Cardiac fibroblast (primary cell): ENCODE measurements at regions not wholly inside any gene's neighbourhood (a gene's known extent, or its start where the extent isn't known, plus 50 kb on each side); places are given as distances from the start of the nearest gene placed in this dataset.
A peak's percentile ranks its signal among the peaks of the same experiment; 100 is the strongest.

ENCODE experiments used
- DNase-seq, 2 donors: peaks; one replicate each; pipeline versions ENCODE4 v3.0.0 to v3.0.0-alpha.2; 2010; ENCODE audit warnings: low read depth in 2 of 2
- H3K4me3 ChIP-seq, 2 donors: replicated peaks in 1 of 2; 1 replicate in 1 of 2; 2 replicates in 1 of 2; pipeline ENCODE4 v1.5.1; 2011; ENCODE audit warnings: low read depth in 2 of 2, low read length in 2 of 2, mild to moderate bottlenecking in 2 of 2, moderate library complexity in 1 of 2
- TF ChIP-seq, protein P1 (sequence below): IDR thresholded peaks from one replicate; pipeline ENCODE4 v1.5.1; 2011; ENCODE audit warnings: low read depth, mild to moderate bottlenecking, low read length, inconsistent platforms

GRCh38 chr19:30703645-30704044 is 331.5 kb downstream of the ZNF536 start:
- H3K4me3 ChIP-seq = no peak overlapping the region
- TF ChIP-seq, protein P1, sequence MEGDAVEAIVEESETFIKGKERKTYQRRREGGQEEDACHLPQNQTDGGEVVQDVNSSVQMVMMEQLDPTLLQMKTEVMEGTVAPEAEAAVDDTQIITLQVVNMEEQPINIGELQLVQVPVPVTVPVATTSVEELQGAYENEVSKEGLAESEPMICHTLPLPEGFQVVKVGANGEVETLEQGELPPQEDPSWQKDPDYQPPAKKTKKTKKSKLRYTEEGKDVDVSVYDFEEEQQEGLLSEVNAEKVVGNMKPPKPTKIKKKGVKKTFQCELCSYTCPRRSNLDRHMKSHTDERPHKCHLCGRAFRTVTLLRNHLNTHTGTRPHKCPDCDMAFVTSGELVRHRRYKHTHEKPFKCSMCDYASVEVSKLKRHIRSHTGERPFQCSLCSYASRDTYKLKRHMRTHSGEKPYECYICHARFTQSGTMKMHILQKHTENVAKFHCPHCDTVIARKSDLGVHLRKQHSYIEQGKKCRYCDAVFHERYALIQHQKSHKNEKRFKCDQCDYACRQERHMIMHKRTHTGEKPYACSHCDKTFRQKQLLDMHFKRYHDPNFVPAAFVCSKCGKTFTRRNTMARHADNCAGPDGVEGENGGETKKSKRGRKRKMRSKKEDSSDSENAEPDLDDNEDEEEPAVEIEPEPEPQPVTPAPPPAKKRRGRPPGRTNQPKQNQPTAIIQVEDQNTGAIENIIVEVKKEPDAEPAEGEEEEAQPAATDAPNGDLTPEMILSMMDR = no peak
- no peak for DNase-seq

GRCh38 chr19:30701178-30701577 is 329.0 kb downstream of the ZNF536 start:
- no peak overlapping the region for H3K4me3 ChIP-seq
- DNase-seq = no peak
- TF ChIP-seq, protein P1 = no peak

- DNase-seq = no peak
- H3K4me3 ChIP-seq = no peak overlapping the region
- TF ChIP-seq, protein P1 = no peak
Observed at GRCh38 chr19:30699871-30700280, 327.7 kb downstream of the ZNF536 start.

GRCh38 chr19:30696514-30696913 is 324.3 kb downstream of the ZNF536 start:
- no peak overlapping the region for H3K4me3 ChIP-seq
- TF ChIP-seq, protein P1 = peak; percentile 17
- DNase-seq = peak in 1 of 2 donors; percentile 22

DNA sequence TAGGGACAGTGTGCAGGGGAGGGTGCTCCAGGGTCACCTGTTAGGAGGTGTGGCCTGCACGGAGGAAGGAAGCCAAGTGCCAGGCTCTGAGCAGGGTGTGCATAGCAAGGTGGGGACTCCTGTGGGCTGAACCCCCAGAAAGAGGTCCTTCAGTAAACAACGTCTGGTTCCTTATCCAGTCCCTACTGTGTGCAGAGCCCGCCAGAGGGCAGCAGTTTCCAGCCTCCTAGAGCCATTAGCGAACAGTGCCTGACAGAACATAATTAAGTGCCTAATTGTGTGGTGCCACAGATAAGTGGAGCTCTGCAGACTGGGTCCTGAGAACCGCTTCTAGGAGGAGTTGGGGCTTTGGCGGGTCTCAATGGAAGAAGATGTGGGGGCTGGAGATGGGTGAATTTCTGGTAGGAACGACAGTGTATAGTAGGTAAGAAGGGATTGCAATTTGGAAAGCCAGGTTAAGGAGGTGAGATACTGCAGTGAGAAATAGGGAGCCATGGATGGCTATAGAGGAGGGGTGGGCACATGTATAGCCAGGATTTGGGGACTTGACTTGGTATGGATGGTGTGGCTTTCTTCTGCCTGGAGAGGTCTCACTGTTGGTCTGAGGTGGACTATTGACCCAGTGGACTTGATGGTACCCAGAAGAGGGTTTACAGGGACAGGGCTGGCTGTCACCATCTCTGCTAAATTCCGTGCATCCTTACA is 323.1 kb downstream of the ZNF536 start:
- no peak for DNase-seq
- TF ChIP-seq, protein P1 = no peak
- no peak overlapping the region for H3K4me3 ChIP-seq

- TF ChIP-seq, protein P1 = no peak
- DNase-seq = no peak
- H3K4me3 ChIP-seq = no peak overlapping the region
Observed at GRCh38 chr19:30694156-30694755, 322.1 kb downstream of the ZNF536 start.
